Gastroesophageal sphincter (tissue), 4 donors: ENCODE measurements at regions not wholly inside any gene's neighbourhood (a gene's known extent, or its start where the extent isn't known, plus 50 kb on each side); places are given as distances from the start of the nearest gene placed in this dataset.

Source experiments
- ATAC-seq: fragments of 150-250 bp; one replicate; pipeline ENCODE4 v1.9.1; 2016; ENCODE audit warnings: mild to moderate bottlenecking, moderate library complexity
- H3K27ac ChIP-seq, 4 donors: fragments of 200-600 bp; sonication (generic) in 3 of 4; 1 replicate in 3 of 4; 2 replicates in 1 of 4; pipeline ENCODE4 v1.5.1; 2016 to 2019
- H3K27me3 ChIP-seq: fragments of 200-600 bp; sonication (generic); one replicate; pipeline ENCODE4 v1.5.1; 2019
- H3K36me3 ChIP-seq, 2 donors: fragments of 200-600 bp; sonication (generic); one replicate each; pipeline ENCODE4 v1.5.1; 2019; ENCODE audit warnings: control low read depth in 1 of 2
- H3K4me1 ChIP-seq, 3 donors: fragments of 200-600 bp; sonication (generic); 1 replicate in 2 of 3; 2 replicates in 1 of 3; pipeline ENCODE4 v1.5.1; 2016 to 2019; ENCODE audit warnings: control low read depth in 2 of 3
- H3K4me3 ChIP-seq, 2 donors: fragments of 200-600 bp; sonication (generic); one replicate each; pipeline ENCODE4 v1.5.1; 2019; ENCODE audit warnings: mild to moderate bottlenecking in 1 of 2, moderate library complexity in 1 of 2
- H3K9me3 ChIP-seq, 3 donors: fragments of 200-600 bp; sonication (generic); one replicate each; pipeline ENCODE4 v1.5.1; 2017 to 2019; ENCODE audit warnings: control low read depth in 2 of 3
- CTCF ChIP-seq, 4 experiments: fragments of 200-600 bp in 2 of 4; fragments of 450-650 bp in 2 of 4; sonication (generic) in 1 of 4; IDR thresholded peaks; one replicate each; pipeline ENCODE4 v1.5.1; 2017 to 2019; ENCODE audit warnings: antibody characterized with exemption in 4 of 4, mild to moderate bottlenecking in 2 of 4, moderate library complexity in 2 of 4
- EP300 ChIP-seq: sonication (generic); formaldehyde crosslinking; IDR thresholded peaks from one replicate; pipeline ENCODE4 v1.6.1; 2017; ENCODE audit warnings: antibody characterized with exemption, mild to moderate bottlenecking
- POLR2A ChIP-seq, 2 donors: fragments of 450-650 bp; IDR thresholded peaks; one replicate each; pipeline ENCODE4 v1.6.1; 2017; ENCODE audit warnings: antibody characterized with exemption in 2 of 2, mild to moderate bottlenecking in 2 of 2, moderate library complexity in 1 of 2
- POLR2AphosphoS5 ChIP-seq: sonication (generic); formaldehyde crosslinking; IDR thresholded peaks from one replicate; pipeline ENCODE4 v1.6.1; 2017; ENCODE audit warnings: antibody characterized with exemption
- WGBS, 2 donors: methylation state at CpG; one replicate each; pipeline ENCODE4 v1.1.5; 2018; ENCODE audit warnings: low coverage in 1 of 2; 5-methylcytosine and 5-hydroxymethylcytosine counted together

GRCh38 chr1:55682198-55682597 lies 467.0 kb upstream of the USP24 start:
- H3K27ac ChIP-seq, result no peak overlapping the region
- no peaks in the 10 kb centered on the region for H3K36me3 ChIP-seq
- peaks cover 0 to 3% (median 0%) of the 10 kb centered on the region in 3 donors for H3K9me3 ChIP-seq
- H3K27me3 ChIP-seq, result no peaks in the 10 kb centered on the region
- ATAC-seq, result no peak
- H3K4me3 ChIP-seq, result no peak overlapping the region
- TF ChIP-seq POLR2AphosphoS5, result no peak
- no peak for TF ChIP-seq CTCF (IDR thresholded peaks at IDR 0.05)
- TF ChIP-seq POLR2A (IDR thresholded peaks at IDR 0.05), result no peak
- TF ChIP-seq EP300, result no peak
- no peaks in the 10 kb centered on the region for H3K4me1 ChIP-seq
- WGBS, 2 donors, result 87 to 100% methylated on average over 2 to 3 of the region's 3 CpGs

GRCh38 chr1:55679971-55680370 lies 464.8 kb upstream of the USP24 start:
- TF ChIP-seq CTCF (IDR thresholded peaks at IDR 0.05) (no peak), POLR2AphosphoS5 (no peak)
- ATAC-seq, result no peak
- H3K36me3 ChIP-seq, result no peaks in the 10 kb centered on the region
- H3K27me3 ChIP-seq, result no peaks in the 10 kb centered on the region
- peaks cover 0 to 3% (median 0%) of the 10 kb centered on the region in 3 donors for H3K9me3 ChIP-seq
- no peak overlapping the region for H3K4me3 ChIP-seq
- H3K4me1 ChIP-seq, result no peaks in the 10 kb centered on the region
- no peak overlapping the region for H3K27ac ChIP-seq

DNA sequence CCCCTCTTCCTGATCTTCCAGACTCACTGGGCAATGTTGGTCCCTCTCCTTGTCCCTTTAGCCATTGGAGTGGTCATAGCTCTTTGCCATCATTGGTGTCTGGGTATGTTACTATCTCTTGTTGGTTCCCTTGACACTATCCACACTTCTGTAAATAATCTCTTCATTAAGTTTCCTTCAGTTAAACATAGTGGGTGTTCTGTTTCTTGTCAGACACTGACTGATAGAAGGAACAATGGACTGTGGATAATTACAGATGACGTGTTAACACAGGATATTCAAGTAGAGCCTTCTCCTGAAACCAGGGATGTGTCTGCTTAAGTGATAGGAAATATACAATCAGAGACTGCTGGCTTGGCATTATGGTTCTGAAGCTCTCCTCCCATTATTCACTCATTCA lies 458.3 kb upstream of the USP24 start:
- 69% methylated on average over 1 of the region's 1 CpG; no CpG with 5 or more reads in 1 of the 2 donors for WGBS, 2 donors
- no peaks in the 10 kb centered on the region for H3K36me3 ChIP-seq
- no peak for ATAC-seq

GRCh38 chr1:55670331-55671082 lies 455.3 kb upstream of the USP24 start:
- Histone ChIP-seq H3K9me3 (no peaks in the 10 kb centered on the region), H3K36me3 (no peaks in the 10 kb centered on the region), H3K27me3 (no peaks in the 10 kb centered on the region), H3K4me3 (no peak overlapping the region), H3K4me1 (peaks cover 0 to 2% (median 0%) of the 10 kb centered on the region in 3 donors), H3K27ac (peak overlapping the region; percentile 29 to 61 (median 44))
- WGBS, 2 donors, result 61 to 69% methylated on average over 4 to 5 of the region's 5 CpGs
- TF ChIP-seq CTCF (IDR thresholded peaks at IDR 0.05) (no peak), POLR2AphosphoS5 (no peak), EP300 (no peak), POLR2A (IDR thresholded peaks at IDR 0.05) (no peak)
- ATAC-seq, result peak; percentile 38

More for the DNA sequence above, 458.3 kb upstream of the USP24 start:
- no peaks in the 10 kb centered on the region for H3K9me3 ChIP-seq
- peaks cover 0 to 2% (median 0%) of the 10 kb centered on the region in 3 donors for H3K4me1 ChIP-seq
- TF ChIP-seq EP300 (no peak), CTCF (IDR thresholded peaks at IDR 0.05) (no peak), POLR2A (IDR thresholded peaks at IDR 0.05) (no peak), POLR2AphosphoS5 (no peak)
- H3K4me3 ChIP-seq, result no peak overlapping the region
- no peak overlapping the region for H3K27ac ChIP-seq
- H3K27me3 ChIP-seq, result no peaks in the 10 kb centered on the region

DNA sequence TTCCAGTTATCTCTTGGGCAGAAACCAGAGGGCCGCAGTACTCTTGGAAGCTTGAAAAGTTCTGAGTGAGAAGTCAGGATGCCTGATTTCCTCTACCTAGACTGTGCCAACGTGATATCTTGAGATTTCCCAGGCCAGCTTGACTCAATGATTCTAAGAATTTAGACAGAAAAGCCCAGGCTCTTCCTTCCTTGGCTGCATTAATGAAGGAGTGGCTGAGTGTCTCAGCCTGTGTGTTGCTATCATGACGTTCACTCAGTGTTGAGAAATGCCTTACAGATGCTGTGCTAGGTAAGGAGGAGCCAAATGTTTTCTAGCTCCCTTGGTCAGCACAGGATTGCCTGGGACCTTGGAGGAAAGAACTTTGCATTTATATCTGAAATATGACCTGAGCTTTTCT lies 454.1 kb upstream of the USP24 start:
- no peak overlapping the region for H3K4me3 ChIP-seq
- H3K36me3 ChIP-seq, result no peaks in the 10 kb centered on the region
- peaks cover 0 to 2% (median 0%) of the 10 kb centered on the region in 3 donors for H3K4me1 ChIP-seq
- peak; percentile 92 for ATAC-seq
- WGBS, 2 donors, result 8 to 52% methylated on average over 2 to 3 of the region's 3 CpGs
- H3K27ac ChIP-seq, result peak overlapping the region in 3 of 4 donors; percentile 34 to 61 (median 54)
- TF ChIP-seq POLR2AphosphoS5, result peak; percentile 26
- no peak for TF ChIP-seq EP300
- no peaks in the 10 kb centered on the region for H3K27me3 ChIP-seq
- no peaks in the 10 kb centered on the region for H3K9me3 ChIP-seq
